Mesenchymal stem cell (in vitro differentiated cells and primary cell): ENCODE measurements at regions not wholly inside any gene's neighbourhood (a gene's known extent, or its start where the extent isn't known, plus 50 kb on each side); places are given as distances from the start of the nearest gene placed in this dataset.

ENCODE experiments used
- DNase-seq: peaks from one replicate; pipeline ENCODE4 v3.0.0-alpha.2; 2013
- H2AFZ ChIP-seq: one replicate; pipeline ENCODE4 v1.6.1; 2013; ENCODE audit warnings: low read depth, mild to moderate bottlenecking, control low read depth, inconsistent platforms, low read length, moderate library complexity
- H2AK5ac ChIP-seq: 2 replicates; pipeline ENCODE4 v1.6.1; 2013; ENCODE audit warnings: low read length, moderate library complexity, mild to moderate bottlenecking, inconsistent platforms; ENCODE audit not compliant: severe bottlenecking
- H2BK120ac ChIP-seq: one replicate; pipeline ENCODE4 v1.6.1; 2013; ENCODE audit warnings: low read depth, mild to moderate bottlenecking, inconsistent platforms, low read length, moderate library complexity
- H2BK12ac ChIP-seq, 2 experiments: one replicate each; pipeline ENCODE4 v1.6.1; 2013; ENCODE audit warnings: inconsistent platforms in 2 of 2, low read length in 2 of 2, mild to moderate bottlenecking in 2 of 2, moderate library complexity in 2 of 2, control low read depth in 1 of 2
- H2BK15ac ChIP-seq: one replicate; pipeline ENCODE4 v1.6.1; 2013; ENCODE audit warnings: mild to moderate bottlenecking, low read depth, inconsistent platforms; ENCODE audit not compliant: poor library complexity, severe bottlenecking
- H2BK5ac ChIP-seq: 2 replicates; pipeline ENCODE4 v1.6.1; 2013; ENCODE audit warnings: low read depth, mild to moderate bottlenecking, low read length, control low read depth, inconsistent platforms; ENCODE audit not compliant: poor library complexity, severe bottlenecking
- H3K14ac ChIP-seq, 2 experiments: one replicate each; pipeline ENCODE4 v1.6.1; 2013; ENCODE audit warnings: inconsistent platforms in 2 of 2, low read length in 2 of 2, control low read depth in 1 of 2, mild to moderate bottlenecking in 1 of 2, moderate library complexity in 1 of 2
- H3K18ac ChIP-seq, 2 experiments: one replicate each; pipeline ENCODE4 v1.6.1; 2013; ENCODE audit warnings: inconsistent platforms in 2 of 2, low read length in 2 of 2, control low read depth in 1 of 2, low read depth in 1 of 2, mild to moderate bottlenecking in 1 of 2
- H3K23ac ChIP-seq, 2 experiments: one replicate each; pipeline ENCODE4 v1.6.1; 2013; ENCODE audit warnings: inconsistent platforms in 2 of 2, low read length in 2 of 2, mild to moderate bottlenecking in 2 of 2, moderate library complexity in 2 of 2, control low read depth in 1 of 2
- H3K27ac ChIP-seq: 2 replicates; pipeline ENCODE4 v1.5.1; 2013; ENCODE audit warnings: mild to moderate bottlenecking, moderate library complexity, low read length, control low read depth, inconsistent platforms; ENCODE audit not compliant: poor library complexity, severe bottlenecking
- H3K27me3 ChIP-seq, 2 experiments: 2 replicates each; pipeline versions ENCODE4 v1.6.1 to v1.7.0; 2013; ENCODE audit warnings: low read length in 2 of 2, mild to moderate bottlenecking in 2 of 2, moderate library complexity in 2 of 2, control low read depth in 1 of 2, inconsistent platforms in 1 of 2; ENCODE audit not compliant: control insufficient read depth in 1 of 2, insufficient read depth in 1 of 2
- H3K36me3 ChIP-seq, 2 experiments: 2 replicates each; pipeline versions ENCODE4 v1.6.1 to v1.7.0; 2013; ENCODE audit warnings: low read length in 2 of 2, control low read depth in 1 of 2, inconsistent platforms in 1 of 2, low read depth in 1 of 2, mild to moderate bottlenecking in 1 of 2; ENCODE audit not compliant: insufficient read depth in 2 of 2, control insufficient read depth in 1 of 2
- H3K4ac ChIP-seq, 2 experiments: one replicate each; pipeline ENCODE4 v1.6.1; 2013; ENCODE audit warnings: inconsistent platforms in 2 of 2, low read length in 2 of 2, mild to moderate bottlenecking in 2 of 2, moderate library complexity in 2 of 2, control low read depth in 1 of 2, low read depth in 1 of 2
- H3K4me1 ChIP-seq: 2 replicates; pipeline ENCODE4 v1.6.1; 2013; ENCODE audit warnings: low read depth, low read length, control low read depth; ENCODE audit not compliant: control insufficient read depth, insufficient read depth
- H3K4me2 ChIP-seq: 2 replicates; pipeline ENCODE4 v1.6.1; 2013; ENCODE audit warnings: low read length, mild to moderate bottlenecking, inconsistent platforms; ENCODE audit not compliant: poor library complexity, severe bottlenecking
- H3K4me3 ChIP-seq, 2 experiments: 2 replicates each; pipeline versions ENCODE4 v1.5.1 to v1.7.0; 2013; ENCODE audit warnings: low read length in 2 of 2, mild to moderate bottlenecking in 2 of 2, control low read depth in 1 of 2, low read depth in 1 of 2; ENCODE audit not compliant: insufficient read depth in 1 of 2
- H3K79me1 ChIP-seq: replicated peaks from 2 replicates; pipeline ENCODE4 v1.6.1; 2013; ENCODE audit warnings: mild to moderate bottlenecking, control low read depth, low read length, inconsistent platforms; ENCODE audit not compliant: poor library complexity, severe bottlenecking
- H3K9ac ChIP-seq: 2 replicates; pipeline ENCODE4 v1.7.0; 2013; ENCODE audit warnings: mild to moderate bottlenecking, low read length, moderate library complexity
- H3K9me3 ChIP-seq: 2 replicates; pipeline ENCODE4 v1.7.0; 2013; ENCODE audit warnings: mild to moderate bottlenecking, low read length; ENCODE audit not compliant: control insufficient read depth
- H4K8ac ChIP-seq: one replicate; pipeline ENCODE4 v1.6.1; 2013; ENCODE audit warnings: inconsistent platforms, mild to moderate bottlenecking, low read length, moderate library complexity
- H4K91ac ChIP-seq: one replicate; pipeline ENCODE4 v1.6.1; 2013; ENCODE audit warnings: mild to moderate bottlenecking, low read length, inconsistent platforms
- WGBS: methylation state at CpG from one replicate; pipeline ENCODE4 v1.1.7; 2013; ENCODE audit warnings: mixed read lengths; 5-methylcytosine and 5-hydroxymethylcytosine counted together

DNA sequence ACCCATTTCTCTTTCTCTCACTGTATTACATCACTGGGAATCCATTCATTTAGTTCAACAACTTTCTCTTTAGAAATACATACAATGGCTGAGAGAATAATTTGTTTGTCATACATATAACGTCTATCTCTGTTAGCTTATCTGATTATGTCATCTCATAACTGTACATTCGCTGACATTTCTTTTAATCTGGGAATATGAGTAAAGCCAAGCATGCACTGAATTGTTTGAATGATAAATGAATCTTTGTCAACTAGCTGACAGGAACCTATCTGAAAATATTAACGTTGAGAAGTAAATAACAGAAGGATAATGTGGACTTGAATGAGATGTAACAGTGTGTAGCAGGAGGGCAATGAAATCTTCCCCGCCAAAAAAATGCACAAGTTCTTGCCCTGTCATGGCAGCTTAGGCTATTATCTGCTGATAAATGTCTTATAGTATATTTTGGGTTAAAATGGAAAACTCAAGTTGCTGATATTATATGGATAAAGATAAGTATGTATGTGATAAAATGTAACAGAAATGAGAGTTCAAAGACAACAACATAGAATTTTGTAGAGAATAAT, 581.2 kb upstream of the ADGRB3 start:
- Histone ChIP-seq H3K23ac (no peak overlapping the region), H3K4me3 (no peak overlapping the region), H4K8ac (no peak overlapping the region), H3K18ac (no peak overlapping the region), H3K27me3 (no peaks in the 10 kb centered on the region), H2BK120ac (no peak overlapping the region), H3K27ac (no peak overlapping the region), H3K14ac (no peak overlapping the region), H3K4ac (no peak overlapping the region), H3K9ac (no peak overlapping the region), H4K91ac (no peak overlapping the region), H3K79me1 (no peaks in the 10 kb centered on the region), H2AK5ac (no peak overlapping the region), H3K36me3 (no peaks in the 10 kb centered on the region), H3K4me1 (no peaks in the 10 kb centered on the region), H3K4me2 (no peak overlapping the region), H2BK15ac (no peak overlapping the region), H2BK5ac (no peak overlapping the region), H2BK12ac (no peak overlapping the region), H3K9me3 (peaks cover 2% of the 10 kb centered on the region), H2AFZ (no peak overlapping the region)
- DNase-seq, result no peak
- WGBS, result 91% methylated on average over 3 of the region's 4 CpGs

GRCh38 chr6:68052234-68052633, 582.8 kb upstream of the ADGRB3 start:
- Histone ChIP-seq H2AFZ (no peak overlapping the region), H3K27me3 (no peaks in the 10 kb centered on the region), H3K14ac (no peak overlapping the region), H3K4ac (no peak overlapping the region), H3K9ac (no peak overlapping the region), H4K91ac (no peak overlapping the region), H2BK5ac (no peak overlapping the region), H2BK15ac (no peak overlapping the region), H2AK5ac (no peak overlapping the region), H3K9me3 (peaks cover 2% of the 10 kb centered on the region), H3K23ac (no peak overlapping the region), H3K4me2 (no peak overlapping the region), H3K36me3 (no peaks in the 10 kb centered on the region), H4K8ac (no peak overlapping the region), H2BK120ac (no peak overlapping the region), H3K18ac (no peak overlapping the region), H2BK12ac (no peak overlapping the region), H3K4me1 (no peaks in the 10 kb centered on the region), H3K79me1 (no peaks in the 10 kb centered on the region), H3K4me3 (no peak overlapping the region), H3K27ac (no peak overlapping the region)
- DNase-seq, result no peak

GRCh38 chr6:68049562-68049961, 585.5 kb upstream of the ADGRB3 start:
- H3K18ac ChIP-seq, result no peak overlapping the region
- H3K23ac ChIP-seq, result no peak overlapping the region
- no peak overlapping the region for H2BK15ac ChIP-seq
- no peaks in the 10 kb centered on the region for H3K79me1 ChIP-seq
- no peaks in the 10 kb centered on the region for H3K27me3 ChIP-seq
- H2BK120ac ChIP-seq, result no peak overlapping the region
- no peaks in the 10 kb centered on the region for H3K36me3 ChIP-seq
- H2AFZ ChIP-seq, result no peak overlapping the region
- no peak overlapping the region for H2BK12ac ChIP-seq
- no peak overlapping the region for H3K4me2 ChIP-seq
- H4K91ac ChIP-seq, result no peak overlapping the region
- H2BK5ac ChIP-seq, result no peak overlapping the region
- no peak for DNase-seq
- H3K27ac ChIP-seq, result no peak overlapping the region
- H3K4ac ChIP-seq, result no peak overlapping the region
- H3K9me3 ChIP-seq, result peaks cover 2% of the 10 kb centered on the region
- H3K9ac ChIP-seq, result no peak overlapping the region
- H2AK5ac ChIP-seq, result no peak overlapping the region
- no peak overlapping the region for H4K8ac ChIP-seq
- no peaks in the 10 kb centered on the region for H3K4me1 ChIP-seq
- 99% methylated on average over 4 of the region's 5 CpGs for WGBS
- no peak overlapping the region for H3K4me3 ChIP-seq
- no peak overlapping the region for H3K14ac ChIP-seq

- Histone ChIP-seq H2BK120ac (no peak overlapping the region), H4K8ac (no peak overlapping the region), H3K4me2 (no peak overlapping the region), H3K23ac (no peak overlapping the region), H2AK5ac (no peak overlapping the region), H3K4me1 (no peaks in the 10 kb centered on the region), H3K9ac (no peak overlapping the region), H2BK15ac (no peak overlapping the region), H4K91ac (no peak overlapping the region), H3K27ac (no peak overlapping the region), H3K4ac (no peak overlapping the region), H3K4me3 (no peak overlapping the region), H2AFZ (no peak overlapping the region), H3K27me3 (no peaks in the 10 kb centered on the region), H3K79me1 (no peaks in the 10 kb centered on the region), H3K36me3 (no peaks in the 10 kb centered on the region), H2BK5ac (no peak overlapping the region), H2BK12ac (no peak overlapping the region), H3K14ac (no peak overlapping the region), H3K18ac (no peak overlapping the region), H3K9me3 (no peaks in the 10 kb centered on the region)
- 70% methylated on average over 1 of the region's 1 CpG for WGBS
- DNase-seq, result no peak
These were observed 588.3 kb upstream of the ADGRB3 start for GRCh38 chr6:68046756-68047155.
